ENCODE measurements at regions not wholly inside any gene's neighbourhood (a gene's known extent, or its start where the extent isn't known, plus 50 kb on each side); places are given as distances from the start of the nearest gene placed in this dataset.

- TF ChIP-seq CTCF (IDR thresholded peaks at IDR 0.05), result no peak
- TF ChIP-seq EP300 (IDR thresholded peaks at IDR 0.05), result no peak
- TF ChIP-seq POLR2AphosphoS5 (IDR thresholded peaks at IDR 0.05), result no peak
- no peak for TF ChIP-seq POLR2A (IDR thresholded peaks at IDR 0.05)
Observed at GRCh38 chr2:120955427-120955826, 219.8 kb downstream of the GLI2 start.

Data from stomach (tissue), 4 donors.